ENCODE measurements at regions not wholly inside any gene's neighbourhood (a gene's known extent, or its start where the extent isn't known, plus 50 kb on each side); places are given as distances from the start of the nearest gene placed in this dataset.

- H3K4me1 ChIP-seq: no peaks in the 10 kb centered on the region
- H3K4me3 ChIP-seq: no peak overlapping the region
- ATAC-seq: no peak
- H3K9me3 ChIP-seq: no peaks in the 10 kb centered on the region
- H3K27ac ChIP-seq: no peak overlapping the region
- no peak for TF ChIP-seq EP300 (IDR thresholded peaks at IDR 0.05)
- TF ChIP-seq POLR2A (IDR thresholded peaks at IDR 0.05): no peak
- TF ChIP-seq POLR2AphosphoS5 (IDR thresholded peaks at IDR 0.05): no peak
- no peak for TF ChIP-seq CTCF (IDR thresholded peaks at IDR 0.05)
- H3K36me3 ChIP-seq: no peaks in the 10 kb centered on the region
- H3K27me3 ChIP-seq: no peaks in the 10 kb centered on the region
- 69% methylated on average over 2 of the region's 11 CpGs; no CpG with 5 or more reads in 1 of the 2 donors for WGBS, 2 donors (ENCODE audit: low coverage in 1 of 2)
These were observed 244.6 kb upstream of the SGCG start for GRCh38 chr13:22936228-22936627.

DNA sequence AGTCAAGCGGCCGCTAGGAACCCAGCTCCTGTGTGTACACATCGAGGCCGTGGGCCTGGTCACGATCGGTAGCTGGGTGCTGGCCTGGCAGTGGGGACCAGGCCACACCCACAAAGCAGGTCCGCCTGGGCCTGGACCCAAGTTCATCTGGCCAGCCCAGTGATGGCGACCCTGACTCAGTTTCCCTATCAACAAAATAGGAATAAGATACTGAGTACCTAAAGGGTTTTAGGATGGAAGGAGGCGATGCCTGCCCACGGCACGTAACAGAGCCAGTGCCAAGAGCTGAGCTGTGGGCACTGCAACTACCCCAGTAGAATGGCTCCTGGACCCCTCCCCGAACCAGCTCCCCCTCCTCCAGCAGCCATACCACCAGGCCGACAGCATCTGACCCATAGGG, 243.5 kb upstream of the SGCG start:
- Histone ChIP-seq H3K4me3 (no peak overlapping the region), H3K36me3 (no peaks in the 10 kb centered on the region), H3K27ac (no peak overlapping the region), H3K27me3 (no peaks in the 10 kb centered on the region), H3K4me1 (no peaks in the 10 kb centered on the region), H3K9me3 (no peaks in the 10 kb centered on the region)
- no peak for ATAC-seq
- TF ChIP-seq EP300 (IDR thresholded peaks at IDR 0.05) (no peak), POLR2AphosphoS5 (IDR thresholded peaks at IDR 0.05) (no peak)
- no CpG with 5 or more reads among the region's 13 CpGs for WGBS, 2 donors (ENCODE audit: low coverage in 1 of 2)

GRCh38 chr13:22937953-22938352, 242.8 kb upstream of the SGCG start:
- 82% methylated on average over 4 of the region's 5 CpGs; no CpG with 5 or more reads in 1 of the 2 donors for WGBS, 2 donors (ENCODE audit: low coverage in 1 of 2)
- TF ChIP-seq POLR2AphosphoS5 (IDR thresholded peaks at IDR 0.05) (no peak), CTCF (IDR thresholded peaks at IDR 0.05) (no peak), EP300 (IDR thresholded peaks at IDR 0.05) (no peak)
- H3K4me3 ChIP-seq: no peak overlapping the region

DNA sequence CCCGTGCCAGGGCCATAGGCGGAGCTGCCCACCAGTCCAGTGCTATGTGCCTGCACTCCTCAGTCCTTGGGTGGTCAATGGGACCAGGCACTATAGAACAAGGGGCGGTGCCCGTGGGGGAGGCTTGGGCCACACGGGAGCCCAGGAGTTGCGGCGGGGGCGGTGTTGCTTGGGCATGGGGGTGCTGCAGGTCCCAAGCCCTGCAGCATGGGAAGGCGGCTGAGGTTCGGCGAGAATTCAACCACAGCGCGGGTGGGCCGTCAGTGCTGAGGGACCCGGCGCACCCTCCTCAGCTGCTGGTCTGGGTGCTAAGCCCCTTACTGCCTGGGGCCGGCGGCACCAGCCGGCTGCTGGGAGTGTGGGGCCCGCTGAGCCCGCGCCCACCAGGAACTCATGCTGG, 242.2 kb upstream of the SGCG start:
- no peaks in the 10 kb centered on the region for H3K36me3 ChIP-seq
- ATAC-seq: no peak
- H3K27me3 ChIP-seq: peaks cover 8% of the 10 kb centered on the region
- no peak overlapping the region for H3K27ac ChIP-seq
- TF ChIP-seq POLR2AphosphoS5 (IDR thresholded peaks at IDR 0.05): no peak
- no peak for TF ChIP-seq EP300 (IDR thresholded peaks at IDR 0.05)
- no peak for TF ChIP-seq CTCF (IDR thresholded peaks at IDR 0.05)
- TF ChIP-seq POLR2A (IDR thresholded peaks at IDR 0.05): no peak
- H3K9me3 ChIP-seq: no peaks in the 10 kb centered on the region
- H3K4me1 ChIP-seq: no peaks in the 10 kb centered on the region
- WGBS, 2 donors (ENCODE audit: low coverage in 1 of 2): no CpG with 5 or more reads among the region's 22 CpGs
- H3K4me3 ChIP-seq: no peak overlapping the region

More at GRCh38 chr13:22937953-22938352, 242.8 kb upstream of the SGCG start:
- H3K27me3 ChIP-seq: peaks cover 1% of the 10 kb centered on the region
- no peaks in the 10 kb centered on the region for H3K4me1 ChIP-seq
- no peak for ATAC-seq
- H3K9me3 ChIP-seq: no peaks in the 10 kb centered on the region
- no peak overlapping the region for H3K27ac ChIP-seq
- no peaks in the 10 kb centered on the region for H3K36me3 ChIP-seq

DNA sequence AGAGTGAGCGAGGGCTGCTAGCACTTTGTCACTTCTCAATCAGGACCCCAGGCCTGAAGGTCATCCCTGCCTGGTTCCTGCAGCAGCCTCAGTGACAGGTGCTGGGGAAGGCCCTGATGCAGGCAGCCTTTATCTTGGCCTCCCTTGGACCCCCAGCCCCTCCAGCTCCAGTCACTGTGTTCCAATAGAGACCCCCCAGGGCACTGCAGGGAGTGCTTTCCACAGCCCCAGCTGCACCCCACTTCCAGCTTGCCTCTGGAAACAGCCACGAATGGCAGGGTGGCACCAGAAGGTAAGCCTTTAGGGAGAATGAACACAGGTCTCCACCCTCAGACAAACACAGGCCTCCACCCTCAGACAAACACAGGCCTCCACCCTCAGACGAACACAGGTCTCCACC, 241.6 kb upstream of the SGCG start:
- Histone ChIP-seq H3K27me3 (peaks cover 13% of the 10 kb centered on the region), H3K9me3 (no peaks in the 10 kb centered on the region), H3K27ac (no peak overlapping the region), H3K4me3 (no peak overlapping the region), H3K36me3 (no peaks in the 10 kb centered on the region), H3K4me1 (no peaks in the 10 kb centered on the region)
- ATAC-seq: no peak
- WGBS, 2 donors (ENCODE audit: low coverage in 1 of 2): 80% methylated on average over 1 of the region's 3 CpGs; no CpG with 5 or more reads in 1 of the 2 donors
- no peak for TF ChIP-seq EP300 (IDR thresholded peaks at IDR 0.05)
- no peak for TF ChIP-seq POLR2AphosphoS5 (IDR thresholded peaks at IDR 0.05)
- no peak for TF ChIP-seq POLR2A (IDR thresholded peaks at IDR 0.05)
- TF ChIP-seq CTCF (IDR thresholded peaks at IDR 0.05): no peak

Measured in gastroesophageal sphincter (tissue), 4 donors.